ENCODE measurements at regions not wholly inside any gene's neighbourhood (a gene's known extent, or its start where the extent isn't known, plus 50 kb on each side); places are given as distances from the start of the nearest gene placed in this dataset.

DNA sequence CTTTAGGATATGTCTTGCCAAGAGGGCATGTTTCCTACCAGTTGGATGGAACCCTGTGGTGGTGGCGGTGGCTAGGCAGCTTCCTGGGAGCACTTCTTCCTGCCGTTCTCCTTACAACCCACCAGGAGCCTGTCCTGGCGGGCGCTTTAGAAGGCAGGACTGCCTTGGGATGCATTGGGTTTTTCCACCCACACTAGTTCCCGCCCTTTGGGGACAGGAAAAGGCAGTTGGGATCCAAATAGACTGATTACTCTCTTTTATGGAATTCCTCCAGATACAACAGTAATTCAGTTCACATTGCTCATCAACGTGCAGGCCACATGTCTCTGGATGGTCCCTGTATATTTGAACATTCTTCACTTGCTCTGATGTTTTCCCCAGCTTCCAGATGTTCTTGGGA, 305.7 kb upstream of the SSTR1 start:
- no peak for DNase-seq

DNA sequence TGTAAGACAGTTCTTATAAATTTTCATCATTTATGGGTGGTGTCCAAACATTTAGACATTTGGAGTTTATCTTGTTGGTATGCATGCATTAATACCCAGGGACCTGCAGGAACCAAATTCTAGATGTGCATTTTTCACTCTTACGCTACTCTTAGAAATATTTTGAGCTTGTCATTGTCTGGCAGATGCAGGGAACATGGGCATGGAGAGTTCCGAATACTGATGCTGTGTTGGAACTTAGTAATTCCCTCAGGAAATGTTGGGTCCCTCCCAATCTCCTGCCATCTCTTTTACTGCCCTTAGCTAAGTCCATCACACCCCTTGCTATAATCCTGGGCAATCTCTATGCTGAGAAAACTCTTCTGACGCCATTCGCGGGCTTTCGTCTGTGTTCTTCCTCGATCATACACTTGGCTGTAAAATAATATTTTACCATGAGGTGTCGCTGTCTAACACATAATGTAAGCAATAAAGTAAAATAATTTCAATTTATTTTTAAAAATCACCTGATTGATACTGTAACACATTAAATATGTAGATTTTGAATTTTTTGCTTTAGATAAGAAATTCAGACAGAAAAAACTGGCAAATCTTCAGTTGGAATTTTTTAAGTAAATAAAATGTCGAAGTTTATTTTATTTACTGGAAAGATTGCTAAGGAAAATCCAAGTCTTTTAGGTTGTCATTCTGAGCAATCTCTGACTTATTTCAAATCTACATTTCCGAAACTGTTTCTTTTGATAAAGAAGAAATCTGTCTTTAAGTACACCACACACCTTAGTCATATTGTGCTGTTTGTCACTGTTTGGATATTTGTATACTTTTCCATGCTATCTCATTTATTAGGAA, 304.1 kb upstream of the SSTR1 start:
- DNase-seq: peak; percentile 45

DNA sequence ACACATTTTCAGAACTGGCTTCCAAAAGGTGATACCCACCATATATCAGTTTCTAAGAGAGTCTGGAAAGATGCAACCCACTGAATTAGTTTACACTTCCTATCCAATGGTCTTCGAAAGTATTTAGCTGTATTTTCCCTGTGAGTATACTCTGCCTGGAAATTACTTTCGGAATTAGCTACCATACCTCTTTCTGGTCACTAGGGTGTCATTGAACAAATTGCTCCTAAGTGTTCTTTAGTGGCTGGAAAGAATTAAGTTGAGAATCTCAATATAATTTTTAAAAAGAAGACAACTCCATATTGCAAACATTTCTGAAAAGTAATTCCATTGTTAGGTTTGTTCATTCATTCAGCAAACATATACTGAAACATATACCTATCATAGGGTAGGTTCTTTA, 283.1 kb upstream of the SSTR1 start:
- no peak for DNase-seq

DNA sequence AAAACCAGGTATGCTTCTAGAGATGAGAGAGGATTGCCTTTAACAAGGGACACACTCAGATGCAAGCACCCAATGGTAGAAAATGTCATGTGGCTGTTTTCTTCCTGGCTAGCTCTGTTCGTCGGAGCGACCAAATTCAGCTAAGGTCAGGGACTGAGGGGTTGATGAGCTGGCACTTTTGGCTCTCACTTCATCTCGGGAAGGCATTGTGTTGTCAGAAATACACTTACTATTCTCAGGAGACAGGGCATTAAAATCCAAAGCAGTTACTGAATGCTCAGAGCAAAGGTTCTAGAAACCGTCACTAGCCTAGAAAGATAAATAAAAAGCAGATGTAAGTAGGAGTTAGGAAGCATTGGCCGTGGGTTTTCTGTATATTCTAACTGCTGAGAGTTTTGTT, 275.7 kb upstream of the SSTR1 start:
- no peak for DNase-seq

DNA sequence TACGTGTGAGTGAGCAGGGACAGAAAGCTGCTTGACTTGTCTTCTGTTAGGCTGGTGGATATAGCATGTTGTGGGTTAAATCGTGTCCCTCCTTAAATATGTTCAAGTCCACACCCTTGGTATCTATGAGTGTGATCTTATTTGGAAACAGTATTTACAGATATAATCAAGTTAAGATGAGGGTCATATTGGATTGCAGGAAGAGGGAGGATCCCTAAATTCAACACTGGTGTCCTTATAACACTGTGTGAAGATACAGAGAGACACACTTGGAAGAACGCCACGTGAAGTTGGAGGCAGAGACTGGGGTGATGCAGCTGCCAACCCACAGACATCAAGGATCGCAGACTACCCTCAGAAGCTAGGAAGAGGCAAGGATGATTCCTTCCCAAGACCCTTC, 275.2 kb upstream of the SSTR1 start:
- no peak for DNase-seq

DNA sequence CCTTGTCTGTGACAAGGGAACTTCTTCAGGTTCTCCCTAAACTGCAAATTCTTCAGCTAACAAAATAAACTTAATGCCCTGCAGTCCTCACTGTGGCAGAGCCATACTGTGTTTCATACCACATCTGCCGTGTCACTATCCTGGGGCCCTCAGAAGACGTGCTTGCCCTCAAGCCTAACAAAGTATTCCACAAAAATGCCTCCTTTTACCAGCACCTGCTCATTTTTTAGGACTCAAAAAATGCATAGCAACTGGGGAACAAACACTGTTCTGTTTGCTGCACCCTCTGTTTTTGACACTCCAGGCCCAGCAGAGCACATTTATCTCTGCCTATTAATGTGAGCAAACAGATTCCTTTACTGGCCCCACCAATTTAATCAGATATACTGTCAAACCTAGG, 270.7 kb upstream of the SSTR1 start:
- no peak for DNase-seq

DNA sequence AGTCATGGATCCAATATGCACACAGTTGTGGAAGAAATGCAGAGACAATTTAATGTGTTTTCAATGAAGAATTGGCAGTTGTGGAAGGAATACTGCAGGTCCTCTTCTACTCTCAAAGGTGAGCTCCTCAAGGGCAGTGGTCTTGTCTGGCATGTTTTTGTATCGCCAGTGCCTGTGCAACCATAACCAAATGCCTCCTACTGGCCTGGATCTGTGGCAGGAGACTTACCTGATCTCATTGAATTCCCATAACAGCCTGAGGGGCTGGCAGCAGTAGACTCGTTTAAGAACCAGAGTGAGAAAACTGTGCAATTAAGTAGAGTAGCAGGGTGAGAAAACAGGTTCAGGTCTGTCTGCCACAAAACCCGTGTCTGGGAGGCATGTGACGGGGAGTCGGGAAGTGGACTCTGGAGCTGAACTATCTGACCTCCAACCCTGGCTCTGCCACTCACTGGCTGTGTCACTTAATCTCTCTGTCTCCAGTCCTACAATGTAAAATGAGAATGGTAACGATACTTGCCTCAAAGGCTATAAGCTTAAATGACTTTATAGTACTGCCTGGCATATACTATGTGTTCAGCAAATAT, 268.2 kb upstream of the SSTR1 start:
- DNase-seq: no peak

DNA sequence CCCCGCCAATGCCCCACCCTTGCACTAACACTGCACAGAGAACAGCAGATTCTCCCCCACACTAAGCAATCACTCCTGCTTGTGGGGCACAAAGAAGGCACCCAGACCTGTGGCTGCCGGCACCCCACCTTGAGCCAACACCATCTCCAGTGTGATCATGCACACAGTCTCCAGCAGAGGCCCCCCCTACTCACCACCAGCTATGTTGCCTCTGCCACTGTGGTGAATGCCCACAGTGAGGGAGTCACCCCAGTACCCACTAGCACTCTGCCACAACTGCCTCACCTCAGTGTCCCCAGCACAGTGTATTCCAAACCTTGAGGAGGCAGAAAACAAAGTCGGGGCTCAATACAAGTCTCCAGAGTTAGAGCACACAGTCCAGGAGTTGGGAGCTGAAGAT, 261.7 kb upstream of the SSTR1 start:
- no peak for DNase-seq

DNA sequence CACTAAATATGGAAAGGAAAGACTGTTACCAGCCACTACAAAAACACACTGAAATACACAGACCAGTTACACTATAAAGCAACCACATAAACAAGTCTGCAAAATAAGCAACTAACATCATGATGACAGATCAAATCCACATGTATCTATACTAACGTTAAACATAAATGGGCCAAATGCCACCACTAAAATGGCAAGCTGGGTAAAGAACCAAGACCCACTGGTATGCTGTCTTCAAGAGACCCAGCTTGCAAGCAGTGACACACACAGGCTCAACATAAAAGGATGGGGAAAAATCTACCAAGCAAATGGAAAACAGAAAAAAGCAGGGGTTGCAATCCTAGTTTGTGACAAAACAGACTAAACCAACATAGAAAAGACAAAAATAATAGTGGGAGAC, 260.9 kb upstream of the SSTR1 start:
- DNase-seq: no peak

DNA sequence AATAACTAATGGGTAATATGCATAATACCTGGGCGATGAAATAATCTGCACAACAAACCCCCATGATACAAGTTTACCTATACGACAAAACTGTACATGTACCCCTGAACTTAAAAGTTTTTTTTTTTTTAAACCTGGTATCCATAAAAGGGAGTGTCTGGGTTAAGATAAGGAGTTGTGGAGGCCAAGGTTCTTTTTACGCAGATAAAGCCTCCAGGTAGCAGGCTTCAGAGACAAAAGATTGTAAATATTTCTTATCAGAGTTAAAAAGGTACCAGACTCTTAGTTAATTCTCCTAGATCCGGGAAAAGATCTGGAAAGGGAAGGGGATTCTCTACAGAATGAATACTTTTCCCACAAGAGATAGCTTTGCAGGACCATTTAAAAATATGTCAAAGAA, 259.4 kb upstream of the SSTR1 start:
- no peak for DNase-seq

DNA sequence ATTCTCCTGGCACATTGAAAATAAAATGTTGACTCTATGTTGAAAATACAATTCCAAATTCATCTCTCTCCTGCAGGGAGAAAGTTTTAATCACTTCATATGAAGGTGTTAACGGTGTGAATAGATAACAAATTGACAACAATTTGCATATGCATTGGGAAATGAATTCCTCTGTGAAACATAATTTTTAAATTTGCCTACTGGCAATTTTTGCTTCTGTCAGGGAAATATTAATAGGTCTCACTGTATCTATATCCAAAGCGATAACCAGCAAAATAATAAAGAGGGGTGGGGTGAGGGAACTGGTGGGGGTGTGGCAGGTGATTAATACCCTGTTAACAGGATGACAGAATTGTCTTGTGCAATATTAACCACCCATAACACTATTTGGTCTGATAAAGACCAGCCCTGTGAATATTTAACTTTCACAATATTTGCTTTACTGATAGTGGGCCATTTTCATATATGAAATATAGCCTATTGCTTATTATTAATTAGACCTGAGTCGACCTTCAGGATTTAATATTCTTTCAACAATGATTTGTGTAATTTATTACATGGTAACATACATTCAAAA, 239.0 kb upstream of the SSTR1 start:
- no peak for DNase-seq

DNA sequence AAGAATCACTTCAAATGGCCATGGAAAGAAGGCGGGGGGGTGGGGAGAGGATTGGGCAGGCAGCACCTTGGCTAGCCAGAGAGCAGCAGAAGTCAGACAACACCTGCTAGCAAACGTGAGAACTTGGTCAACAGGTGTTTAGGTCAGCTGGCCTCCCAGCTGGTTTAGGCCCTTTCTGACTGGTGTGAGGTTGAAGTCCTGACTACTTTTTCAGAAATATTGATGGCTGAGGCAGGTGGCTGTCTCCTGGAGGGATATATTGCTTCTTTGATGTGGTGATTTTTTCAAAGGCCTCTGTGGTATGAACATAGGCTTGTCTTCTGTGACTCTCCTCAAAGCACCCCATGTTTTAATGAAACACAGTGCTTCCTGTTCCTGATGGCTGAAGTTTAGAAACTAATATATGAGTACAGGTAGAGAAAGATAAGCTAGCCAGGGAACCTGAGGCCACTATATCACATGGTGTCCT, 238.2 kb upstream of the SSTR1 start:
- DNase-seq: no peak

DNA sequence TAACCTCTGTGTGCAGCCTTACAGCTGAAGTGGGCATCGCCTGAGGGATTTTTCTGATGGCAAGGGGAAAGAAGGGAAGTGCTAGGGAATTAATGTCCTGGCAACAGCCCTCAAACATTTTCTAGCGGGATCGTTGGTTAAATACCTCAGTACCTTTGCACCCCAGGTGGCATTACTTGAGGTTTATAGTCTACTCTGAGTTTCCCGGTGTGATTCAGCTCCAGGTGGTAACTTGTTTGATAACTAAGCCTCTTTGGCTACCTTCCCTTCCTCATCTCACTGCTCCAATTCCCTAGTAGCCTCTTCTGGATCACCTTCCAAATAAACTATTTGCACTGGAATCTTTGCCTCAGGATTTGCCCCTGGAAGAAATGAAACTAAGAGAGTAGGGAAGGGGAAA, 237.0 kb upstream of the SSTR1 start:
- DNase-seq: no peak

DNA sequence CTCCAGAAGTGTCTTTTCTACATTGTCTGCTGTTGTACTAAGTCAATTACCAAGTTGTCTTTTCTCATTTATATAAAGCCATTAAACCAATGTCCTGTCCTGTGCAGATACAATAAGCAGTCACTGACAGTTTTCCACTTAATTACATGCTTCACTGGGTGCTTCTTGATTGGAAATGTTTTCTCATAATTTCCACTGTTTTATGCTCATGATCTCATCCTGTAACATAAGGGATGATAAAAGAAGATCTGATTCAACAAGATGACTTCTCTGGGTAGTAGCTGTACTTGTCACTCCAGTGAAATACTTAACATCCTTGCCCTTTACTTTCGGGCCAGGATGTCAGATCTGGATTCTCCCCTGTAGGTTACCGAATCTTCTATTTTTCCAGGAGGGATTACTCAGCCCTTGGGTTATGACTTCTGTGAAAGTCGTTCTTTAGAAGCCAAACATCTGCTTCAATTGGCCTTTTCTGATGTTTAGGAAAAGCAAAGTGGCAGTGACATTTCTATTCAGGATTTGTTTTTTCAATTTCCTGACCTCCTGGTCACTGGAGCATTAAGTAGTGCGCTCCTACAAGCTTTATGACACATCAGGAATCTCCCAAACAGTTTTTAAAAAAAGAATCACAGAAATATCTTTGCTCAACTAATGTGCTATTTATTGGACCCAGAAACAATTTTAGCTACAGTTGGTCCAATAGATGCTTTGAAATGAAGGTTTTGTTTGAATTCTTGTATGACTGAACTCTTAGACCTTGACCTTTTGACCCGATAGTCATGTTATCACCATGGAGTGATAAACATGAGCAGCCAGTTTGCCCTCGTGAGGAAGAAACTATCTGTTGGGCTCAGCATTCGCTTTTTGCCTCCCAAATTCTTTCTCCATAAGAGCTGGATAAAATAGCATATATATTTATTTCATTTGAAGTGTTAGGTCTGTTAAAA, 234.5 kb upstream of the SSTR1 start:
- no peak for DNase-seq

DNA sequence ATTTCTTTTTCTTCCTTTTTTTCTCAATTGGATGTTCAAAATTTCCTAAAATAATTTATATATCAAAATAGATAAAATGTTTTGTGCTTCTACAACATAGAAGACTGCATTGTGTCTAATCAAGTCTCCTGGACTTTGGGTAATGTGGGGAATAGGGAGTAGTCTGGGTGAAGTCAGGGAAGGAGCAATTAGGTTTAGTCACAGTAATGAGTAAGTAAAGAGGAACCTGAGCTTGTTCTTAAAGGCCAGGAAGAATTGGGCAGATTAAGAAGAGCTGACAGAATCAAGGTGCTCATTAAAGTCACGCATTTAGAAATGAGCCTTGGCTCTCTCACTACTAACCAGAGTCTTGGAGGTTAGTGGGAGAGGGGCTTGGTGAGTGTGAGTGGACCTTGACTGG, 233.3 kb upstream of the SSTR1 start:
- DNase-seq: no peak

DNA sequence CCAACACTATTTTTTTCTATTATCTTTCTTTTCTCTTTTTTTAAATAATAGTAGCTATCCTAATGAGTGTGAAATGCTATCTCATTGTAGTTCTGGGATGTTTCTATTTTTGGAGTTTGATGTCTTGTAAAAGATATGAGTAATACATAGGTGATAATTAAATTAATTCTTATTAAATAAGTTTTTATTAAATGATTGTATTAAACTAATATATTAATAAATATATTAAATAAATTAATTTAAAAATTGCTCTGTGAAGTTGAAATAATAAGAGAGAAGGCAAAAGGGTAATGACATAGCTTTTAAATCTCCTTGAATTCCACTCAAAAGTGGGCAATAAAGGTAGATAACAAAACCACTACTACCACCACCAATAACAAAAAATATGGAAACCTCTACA, 230.2 kb upstream of the SSTR1 start:
- DNase-seq: no peak

DNA sequence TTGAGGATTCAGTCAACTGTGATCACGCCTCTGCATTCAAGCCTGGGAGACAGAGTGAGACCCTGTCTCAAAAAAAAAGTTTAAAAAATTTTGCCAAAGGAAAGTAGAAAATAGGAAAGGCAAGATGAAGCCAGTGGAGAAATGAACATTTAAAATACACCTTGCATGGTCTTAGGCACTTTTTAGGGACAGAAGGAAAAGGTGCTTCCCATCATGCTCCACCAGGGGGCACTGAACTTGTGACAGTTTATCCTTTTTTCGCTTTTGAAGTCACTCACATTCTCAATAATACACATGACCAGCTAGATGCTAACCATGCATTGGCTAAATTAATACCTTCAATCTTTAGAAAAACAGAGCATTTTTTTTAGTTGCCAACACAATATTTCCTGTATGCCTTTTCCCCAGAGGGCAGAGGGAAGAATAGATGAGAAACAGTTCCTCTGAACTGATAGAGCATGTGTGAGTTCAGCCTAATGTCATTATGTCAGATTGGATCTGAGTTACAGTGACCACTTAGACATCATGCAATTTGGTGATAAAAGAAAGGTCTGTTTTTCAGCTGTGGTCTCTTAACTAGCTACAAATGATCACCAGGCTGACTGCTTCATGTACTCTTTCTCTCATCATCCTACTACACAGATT, 221.8 kb upstream of the SSTR1 start:
- peak; percentile 39 for DNase-seq

DNA sequence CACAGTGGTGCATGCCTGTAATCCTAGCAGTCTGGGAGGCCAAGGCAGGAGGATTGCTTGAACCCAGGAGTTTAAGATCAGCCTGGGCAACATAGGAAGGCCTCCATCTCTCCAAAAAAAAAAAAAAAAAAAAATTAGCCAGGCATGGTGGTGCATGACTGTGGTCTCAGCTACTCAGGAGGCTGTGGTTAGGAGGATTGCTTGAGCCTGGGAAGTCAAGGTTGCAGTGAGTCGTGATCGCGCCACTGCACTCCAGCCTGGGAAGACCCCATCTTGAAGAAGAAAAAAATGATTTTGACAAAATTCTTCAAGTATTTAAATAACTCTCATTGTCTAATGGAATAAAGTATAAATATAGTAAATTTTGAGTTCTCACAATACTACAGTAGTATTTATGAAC, 219.2 kb upstream of the SSTR1 start:
- DNase-seq: no peak

DNA sequence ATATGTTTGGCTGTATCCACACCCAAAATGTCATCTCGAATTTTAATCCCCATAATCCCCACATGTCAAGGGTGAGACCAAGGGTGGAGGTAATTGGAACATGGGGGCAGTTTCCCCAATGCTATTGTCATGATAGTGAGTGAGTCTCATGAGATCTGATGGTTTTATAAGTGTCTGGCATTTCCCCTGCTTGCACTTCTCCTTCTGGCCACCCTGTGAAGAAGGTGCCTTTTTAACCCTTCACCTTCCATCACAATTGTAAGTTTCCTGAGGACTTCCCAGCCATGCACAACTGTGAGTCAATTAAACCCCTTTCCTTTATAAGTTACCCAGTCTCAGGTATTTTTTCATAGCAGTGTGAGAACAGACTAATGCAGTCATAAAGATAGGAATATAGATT, 216.7 kb upstream of the SSTR1 start:
- DNase-seq: no peak

DNA sequence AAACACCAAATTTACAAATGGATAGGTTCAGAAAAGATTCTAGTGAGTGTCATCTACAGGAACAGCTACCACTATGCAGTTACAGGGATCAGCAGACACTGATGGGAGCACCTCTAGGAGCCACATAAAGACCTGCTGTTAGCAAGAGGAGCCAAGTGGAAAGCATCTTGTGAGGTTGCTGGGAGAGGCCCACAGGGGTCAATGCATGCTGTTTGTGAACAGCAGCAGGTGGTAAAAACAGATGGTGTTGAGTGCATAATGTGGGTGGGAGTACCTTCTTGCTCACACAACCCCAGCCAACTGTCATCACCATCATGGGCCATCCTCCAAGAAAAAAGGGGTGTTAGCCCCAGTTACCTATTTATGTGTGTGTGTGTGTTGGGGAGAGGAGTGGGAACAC, 215.2 kb upstream of the SSTR1 start:
- no peak for DNase-seq

DNA sequence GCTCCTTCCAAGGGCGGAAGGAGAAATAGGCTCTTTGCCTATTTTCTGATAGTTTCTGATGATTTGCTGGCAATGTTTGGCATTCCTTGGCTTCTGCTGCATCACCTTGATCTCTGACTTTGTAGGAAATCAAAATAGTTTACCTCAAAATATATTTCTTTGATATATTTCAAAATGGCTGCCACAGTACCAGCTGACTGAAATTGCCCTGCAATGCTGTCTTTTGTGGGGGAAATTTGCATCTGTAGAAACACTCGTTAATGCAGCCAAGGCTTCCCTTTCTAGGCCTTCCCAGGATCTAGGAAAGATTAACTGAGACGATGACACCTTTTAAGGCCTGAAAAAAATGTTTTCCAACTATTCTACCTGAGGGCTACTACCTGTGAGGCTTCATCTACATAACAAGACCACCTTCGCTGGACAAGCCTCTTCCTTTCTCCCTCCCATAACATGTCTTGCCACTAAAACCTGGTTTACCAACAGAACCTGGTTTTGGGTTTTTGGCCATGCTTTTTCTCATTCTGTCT, 212.8 kb upstream of the SSTR1 start:
- DNase-seq: no peak

DNA sequence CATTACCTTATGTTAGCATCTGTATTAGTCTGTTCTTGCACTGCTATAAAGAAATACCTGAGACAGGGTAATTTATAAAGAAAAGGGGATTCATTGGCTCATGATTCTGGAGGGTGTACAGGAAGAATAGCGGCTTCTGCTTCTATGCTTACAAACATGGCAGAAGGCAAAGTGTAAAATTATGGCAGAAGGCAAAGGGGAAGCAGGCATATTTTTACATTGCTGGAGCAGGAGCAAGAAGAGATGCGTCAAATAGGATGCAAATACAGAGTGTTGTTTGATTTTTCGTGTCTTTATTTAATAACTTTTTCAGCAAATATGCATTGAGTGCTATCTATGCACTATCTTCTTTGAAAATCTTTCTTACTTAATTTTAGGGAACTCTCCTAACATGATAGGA, 210.7 kb upstream of the SSTR1 start:
- DNase-seq: no peak

DNA sequence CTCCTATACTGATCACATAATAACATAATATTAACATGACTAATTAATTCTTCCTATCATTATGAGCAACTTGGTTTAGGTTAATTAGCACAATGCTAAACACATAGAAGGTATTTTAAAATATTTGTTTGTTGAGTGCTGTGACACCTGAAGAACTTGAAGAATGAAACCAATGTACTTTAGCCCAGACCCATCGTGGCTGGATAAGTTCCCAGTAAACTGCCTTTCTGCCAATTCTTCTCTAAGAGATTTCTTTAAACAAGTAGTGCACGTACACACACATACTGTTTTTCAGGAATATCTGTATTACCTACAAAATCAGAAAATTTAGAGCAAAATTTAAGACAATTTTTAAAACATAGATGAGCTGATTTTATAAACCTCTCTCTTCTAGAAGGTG, 207.4 kb upstream of the SSTR1 start:
- DNase-seq: no peak

All from activated CD4-positive, alpha-beta T cell treated with anti-CD3 and anti-CD28 coated beads, Interleukin-2, amount 50 U/mL, for 16 hours (primary cell).